IPS-18c (cell line): ENCODE measurements at regions not wholly inside any gene's neighbourhood (a gene's known extent, or its start where the extent isn't known, plus 50 kb on each side); places are given as distances from the start of the nearest gene placed in this dataset.
"Not testable (repeated sequence)": the region's sequence is repeated elsewhere in the genome, so short reads cannot be mapped to it uniquely, and the experiment has no call there.

Experiments
- H3K4me3 ChIP-seq: 2 replicates; pipeline ENCODE4 v1.7.0; 2013; ENCODE audit warnings: low read depth, mild to moderate bottlenecking, low read length, moderate library complexity; ENCODE audit not compliant: insufficient read depth
- H3K9me3 ChIP-seq: one replicate; pipeline ENCODE4 v1.6.1; 2013; ENCODE audit warnings: mild to moderate bottlenecking, low read length, moderate library complexity; ENCODE audit not compliant: control insufficient read depth, insufficient read depth

DNA sequence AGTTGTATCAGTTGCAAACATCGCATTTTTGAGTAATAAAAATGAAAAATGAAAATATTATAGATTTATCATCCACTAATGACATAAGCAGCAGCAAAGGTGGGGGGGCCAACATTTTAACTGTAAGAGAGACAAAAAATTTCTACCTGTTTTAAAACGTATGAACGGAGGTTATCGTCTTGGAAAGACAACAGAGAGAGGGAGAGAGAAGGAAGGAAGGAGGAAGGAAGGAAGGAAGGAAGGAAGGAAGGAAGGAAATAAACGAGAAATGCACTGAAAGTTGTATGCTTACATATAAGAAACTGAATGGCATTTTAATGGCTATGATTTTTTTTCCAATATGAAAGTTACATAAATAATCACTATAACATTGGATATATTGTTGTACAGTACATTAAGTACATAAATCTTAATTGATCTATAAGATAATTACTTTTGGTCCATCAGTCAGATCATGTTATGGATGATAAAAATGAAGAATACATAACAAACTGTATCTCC is 862.8 kb upstream of the SLITRK1 start:
- H3K9me3 ChIP-seq, result no peaks in the 10 kb centered on the region

DNA sequence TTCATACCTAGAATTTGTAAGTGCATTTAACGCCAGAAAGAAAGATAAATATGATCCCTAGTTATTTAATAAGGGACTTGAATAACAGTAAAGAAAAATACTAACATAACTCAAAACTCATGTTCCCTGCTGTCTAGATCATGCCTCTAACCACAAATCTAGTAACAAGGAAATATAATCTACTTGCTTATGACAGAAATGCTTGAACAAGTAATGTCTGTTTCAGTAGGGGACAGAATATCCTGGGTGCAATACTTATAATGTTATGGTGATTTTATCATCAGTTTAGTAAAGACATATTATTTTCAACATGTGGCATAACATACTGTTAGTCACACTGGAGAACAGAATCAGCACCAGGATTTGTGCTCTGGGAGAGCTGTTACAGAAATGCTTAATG is 861.9 kb upstream of the SLITRK1 start:
- H3K9me3 ChIP-seq, result no peaks in the 10 kb centered on the region
- no peak overlapping the region for H3K4me3 ChIP-seq

More for the DNA sequence above, 862.8 kb upstream of the SLITRK1 start:
- no peak overlapping the region for H3K4me3 ChIP-seq

GRCh38 chr13:84741253-84741652 is 859.0 kb upstream of the SLITRK1 start:
- Histone ChIP-seq H3K4me3 (no peak overlapping the region), H3K9me3 (no peaks in the 10 kb centered on the region)

GRCh38 chr13:84739021-84739420 is 856.7 kb upstream of the SLITRK1 start:
- Histone ChIP-seq H3K9me3 (no peaks in the 10 kb centered on the region), H3K4me3 (no peak overlapping the region)

DNA sequence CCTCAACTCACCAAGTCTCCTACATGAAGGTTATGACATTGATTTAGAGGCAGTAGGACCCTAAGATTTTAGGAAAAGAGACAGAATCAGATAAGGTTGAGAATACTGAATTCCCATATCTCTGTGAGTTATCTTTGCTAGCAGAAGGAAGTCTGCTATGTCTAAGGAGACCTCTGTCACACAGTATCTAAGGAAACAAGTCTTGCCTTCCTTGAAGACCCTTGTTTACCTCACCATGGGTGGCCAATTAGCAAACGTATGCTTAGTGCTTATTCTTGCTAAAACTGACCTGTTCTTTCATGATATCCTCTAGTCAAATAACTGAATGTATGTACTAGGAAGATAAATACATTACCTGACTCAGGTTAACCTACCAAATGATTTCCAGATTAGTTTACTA is 855.4 kb upstream of the SLITRK1 start:
- H3K4me3 ChIP-seq, result no peak overlapping the region

DNA sequence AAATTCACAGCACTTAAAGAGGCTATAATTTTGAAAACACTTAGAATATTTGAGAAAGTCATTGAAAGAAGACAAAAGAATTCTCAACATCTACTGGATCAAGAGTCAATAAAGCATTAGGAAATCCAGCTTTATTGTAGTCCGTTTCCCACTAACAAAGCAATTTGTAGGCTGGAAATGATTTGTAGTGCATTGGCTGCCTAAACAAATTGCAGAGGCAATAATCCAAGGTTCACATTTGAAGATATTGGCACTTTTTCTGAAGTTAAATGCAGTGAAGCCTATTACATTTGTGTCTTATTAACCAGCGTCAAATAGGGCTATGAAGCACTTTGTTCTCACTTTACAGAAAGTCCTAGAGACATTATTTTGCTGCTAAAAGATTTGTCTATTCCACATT is 848.1 kb upstream of the SLITRK1 start:
- H3K9me3 ChIP-seq, result no peaks in the 10 kb centered on the region
- no peak overlapping the region for H3K4me3 ChIP-seq

More for the DNA sequence above, 855.4 kb upstream of the SLITRK1 start:
- H3K9me3 ChIP-seq, result no peaks in the 10 kb centered on the region

DNA sequence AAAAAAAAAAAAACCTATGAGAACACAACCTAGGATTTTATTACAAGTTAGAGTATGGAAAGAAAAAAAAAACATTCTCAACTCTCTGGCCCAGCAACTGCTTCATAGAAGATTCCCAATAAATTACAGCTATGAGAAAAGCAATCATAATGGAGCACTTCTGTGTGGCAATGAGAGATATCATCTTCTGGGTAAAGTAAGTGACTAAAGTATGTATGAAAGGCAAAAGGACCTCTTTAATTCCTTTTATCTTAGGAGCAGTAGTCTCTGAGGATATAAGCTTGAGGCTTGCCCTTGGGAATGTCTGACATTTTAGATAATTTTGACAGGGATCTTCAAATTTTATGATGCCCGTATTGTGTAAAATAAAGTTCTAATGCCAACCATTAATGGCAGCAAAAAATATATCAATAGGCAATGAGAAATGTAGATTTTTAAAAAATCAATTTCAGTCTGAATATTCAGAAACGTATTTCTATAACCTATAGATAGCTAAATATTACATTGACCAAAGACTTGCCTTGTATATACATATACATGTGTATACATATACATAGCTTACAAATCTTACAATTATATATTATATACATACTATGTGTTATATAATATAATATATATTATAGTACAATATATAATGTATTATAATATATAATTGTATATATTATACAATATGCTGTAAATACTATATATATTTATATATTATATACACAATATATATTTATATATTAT is 823.9 kb upstream of the SLITRK1 start:
- no peak overlapping the region for H3K4me3 ChIP-seq
- H3K9me3 ChIP-seq, result peaks cover 2% of the 10 kb centered on the region

DNA sequence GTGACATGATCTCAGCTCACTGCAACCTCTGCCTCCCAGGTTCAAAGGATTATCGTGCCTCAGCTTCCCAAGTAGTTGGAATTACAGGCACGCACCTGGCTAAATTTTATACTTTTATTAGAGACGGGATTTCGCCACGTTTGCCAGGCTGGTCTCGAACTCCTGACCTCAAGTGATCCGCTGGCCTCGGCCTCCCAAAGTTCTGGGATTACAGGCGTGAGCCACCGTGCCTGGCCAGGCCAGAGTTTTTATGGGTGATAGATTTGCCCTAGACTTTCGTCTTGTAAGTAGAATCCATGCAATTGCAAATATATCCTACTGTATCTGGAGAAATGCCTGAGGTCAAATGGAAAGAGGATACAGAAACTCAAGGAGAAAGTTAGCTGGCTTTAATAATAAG is 819.9 kb upstream of the SLITRK1 start:
- Histone ChIP-seq H3K4me3 (no peak overlapping the region), H3K9me3 (peaks cover 2% of the 10 kb centered on the region)

- H3K9me3 ChIP-seq, H3K4me3 ChIP-seq: not testable (repeated sequence)
Observed at GRCh38 chr13:84697591-84697990, 815.3 kb upstream of the SLITRK1 start.

GRCh38 chr13:84686973-84687372 is 804.7 kb upstream of the SLITRK1 start:
- Histone ChIP-seq H3K9me3 (peaks cover 2% of the 10 kb centered on the region), H3K4me3 (no peak overlapping the region)

DNA sequence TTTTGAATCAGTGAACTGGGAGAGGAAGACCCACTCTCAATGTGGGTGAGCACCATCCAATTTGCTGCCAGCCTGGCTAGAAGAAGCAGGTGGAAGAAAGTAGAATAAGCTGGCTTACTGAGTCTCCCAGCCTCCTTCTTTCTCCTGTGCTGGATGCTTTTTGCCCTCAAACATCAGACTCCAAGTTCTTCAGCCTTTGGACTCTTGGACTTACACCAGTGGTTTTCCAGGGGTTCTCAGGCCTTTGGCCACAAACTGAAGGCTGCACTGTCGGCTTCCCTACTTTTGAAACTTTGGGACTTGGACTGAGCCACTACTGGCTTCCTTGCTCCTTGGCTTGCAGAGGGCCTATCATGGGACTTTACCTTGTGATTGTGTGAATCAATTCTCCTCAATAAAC is 804.2 kb upstream of the SLITRK1 start:
- H3K9me3 ChIP-seq, result peaks cover 2% of the 10 kb centered on the region
- no peak overlapping the region for H3K4me3 ChIP-seq

- H3K9me3 ChIP-seq, result peaks cover 2% of the 10 kb centered on the region
- H3K4me3 ChIP-seq, result no peak overlapping the region
Observed at GRCh38 chr13:84684804-84685203, 802.5 kb upstream of the SLITRK1 start.

- Histone ChIP-seq H3K9me3 (peaks cover 2% of the 10 kb centered on the region), H3K4me3 (no peak overlapping the region)
Observed at GRCh38 chr13:84684048-84684662, 801.9 kb upstream of the SLITRK1 start.

- Histone ChIP-seq H3K9me3 (peaks cover 2% of the 10 kb centered on the region), H3K4me3 (no peak overlapping the region)
Observed at GRCh38 chr13:84683448-84683847, 801.2 kb upstream of the SLITRK1 start.

- no peaks in the 10 kb centered on the region for H3K9me3 ChIP-seq
Observed at GRCh38 chr13:84677836-84678235, 795.6 kb upstream of the SLITRK1 start.

GRCh38 chr13:84672616-84673015 is 790.3 kb upstream of the SLITRK1 start:
- Histone ChIP-seq H3K4me3 (no peak overlapping the region), H3K9me3 (no peaks in the 10 kb centered on the region)

More at GRCh38 chr13:84677836-84678235, 795.6 kb upstream of the SLITRK1 start:
- H3K4me3 ChIP-seq, result no peak overlapping the region

DNA sequence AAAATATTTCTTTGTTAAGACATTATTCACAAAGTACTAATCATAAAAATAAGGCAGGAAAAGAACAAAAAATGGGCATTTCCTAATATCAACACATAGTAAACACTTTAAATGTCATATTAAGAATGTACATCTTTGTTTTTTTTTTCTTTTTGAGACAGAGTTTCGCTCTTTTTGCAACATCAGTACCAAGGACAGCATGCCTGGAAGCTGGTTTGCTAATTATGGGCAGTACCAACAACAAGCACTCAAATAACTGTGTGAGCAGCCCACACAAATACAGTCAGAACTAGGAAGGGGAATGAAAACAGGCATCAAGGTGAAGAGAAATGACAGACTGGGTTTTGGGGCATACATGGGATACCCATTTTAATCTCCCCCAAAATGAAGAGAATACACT is 788.0 kb upstream of the SLITRK1 start:
- Histone ChIP-seq H3K4me3 (no peak overlapping the region), H3K9me3 (no peaks in the 10 kb centered on the region)

GRCh38 chr13:84668637-84669036 is 786.4 kb upstream of the SLITRK1 start:
- H3K4me3 ChIP-seq, result no peak overlapping the region
- H3K9me3 ChIP-seq, result no peaks in the 10 kb centered on the region
